Panc1 (cell line): ENCODE measurements at regions not wholly inside any gene's neighbourhood (a gene's known extent, or its start where the extent isn't known, plus 50 kb on each side); places are given as distances from the start of the nearest gene placed in this dataset.

ENCODE experiments used
- ATAC-seq: fragments of 200-7000 bp; cut with Tn5 transposase; 2 replicates; pipeline ENCODE4 v1.9.1; 2020; ENCODE audit warnings: mild to moderate bottlenecking, moderate library complexity
- BruUV-seq: library from RNA; stranded (reverse); fragments of 400-500 nt; replicated peaks from 2 replicates; lab custom pipeline; 2021; lab: Mats Ljungman, UMichigan
- CTCF ChIA-PET: fragments of 300-600 bp; sonication (Branson Sonifier 250); formaldehyde crosslinking; loops from one replicate; lab custom pipeline; 2022; ENCODE audit warnings: antibody characterized with exemption; lab: Charles Lee
- POLR2A ChIA-PET: fragments of 300-600 bp; sonication (Branson Sonifier 250); formaldehyde crosslinking; loops from one replicate; lab custom pipeline; 2022; ENCODE audit warnings: antibody characterized with exemption; lab: Charles Lee
- DNase-seq: peaks from one replicate; pipeline ENCODE4 v3.0.0-alpha.2; 2010; ENCODE audit warnings: low read depth, low spot score
- H3K27ac ChIP-seq: 2 replicates; pipeline ENCODE4 v1.5.1; 2011; ENCODE audit warnings: mild to moderate bottlenecking, low read length, inconsistent platforms
- H3K27me3 ChIP-seq: fragments of 200-500 bp; sonication (Bioruptor generic); 2 replicates; pipeline ENCODE4 v1.6.0; 2014; ENCODE audit warnings: low read length, inconsistent platforms; ENCODE audit not compliant: control insufficient read depth, insufficient read depth
- H3K36me3 ChIP-seq: fragments of 200-500 bp; sonication (Bioruptor generic); 2 replicates; pipeline ENCODE4 v1.5.1; 2014; ENCODE audit warnings: inconsistent platforms, mild to moderate bottlenecking, low read length, moderate library complexity; ENCODE audit not compliant: control insufficient read depth, insufficient read depth
- H3K4me1 ChIP-seq: 2 replicates; pipeline ENCODE4 v1.5.1; 2011; ENCODE audit warnings: inconsistent platforms, mild to moderate bottlenecking, low read length, moderate library complexity; ENCODE audit not compliant: control insufficient read depth, insufficient read depth
- H3K4me3 ChIP-seq, 2 experiments: 2 replicates each; pipeline ENCODE4 v1.5.1; 2011 to 2012; ENCODE audit warnings: low read depth in 2 of 2, low read length in 2 of 2, mild to moderate bottlenecking in 2 of 2, inconsistent platforms in 1 of 2, moderate library complexity in 1 of 2
- H3K9me3 ChIP-seq: fragments of 200-500 bp; sonication (Bioruptor generic); 2 replicates; pipeline ENCODE4 v1.5.1; 2014; ENCODE audit warnings: low read depth, mild to moderate bottlenecking, inconsistent platforms, low read length, moderate library complexity; ENCODE audit not compliant: control insufficient read depth, insufficient read depth
- CTCF ChIP-seq: fragments of 450-650 bp; IDR thresholded peaks from 2 replicates; pipeline ENCODE4 v1.5.1; 2017; ENCODE audit warnings: mild to moderate bottlenecking
- POLR2AphosphoS5 ChIP-seq: IDR thresholded peaks from 2 replicates; pipeline ENCODE4 v1.6.1; 2012; ENCODE audit warnings: mild to moderate bottlenecking, low read depth, low read length, moderate library complexity
- REST ChIP-seq, 2 experiments: IDR thresholded peaks; 2 replicates each; pipeline ENCODE4 v1.6.1; 2011 to 2012; ENCODE audit warnings: low read depth in 2 of 2, control low read depth in 1 of 2, low read length in 1 of 2, mild to moderate bottlenecking in 1 of 2, moderate library complexity in 1 of 2; ENCODE audit not compliant: insufficient read depth in 1 of 2
- SIN3A ChIP-seq: IDR thresholded peaks from 2 replicates; pipeline ENCODE4 v1.6.1; 2012; ENCODE audit warnings: low read depth, mild to moderate bottlenecking, low read length, moderate library complexity, borderline replicate concordance; ENCODE audit not compliant: insufficient read depth
- TCF7L2 ChIP-seq: IDR thresholded peaks from 2 replicates; pipeline ENCODE4 v1.6.1; 2011; ENCODE audit warnings: mild to moderate bottlenecking, low read depth, low read length, inconsistent platforms
- in situ Hi-C: cut with HindIII; loops from 2 replicates; pipeline ENCODE4 v1.10.0; 2016; ENCODE audit warnings: low sequenced_read_pairs, low pct_unique_long_range_greater_than_20kb
- intact Hi-C: fragments of 100-400 bp; cut with micrococcal nuclease; formaldehyde crosslinking; loops from one replicate; pipeline ENCODE4 v1.10.0; 2022; ENCODE audit not compliant: unreplicated experiment

- no peaks in the 10 kb centered on the region for H3K4me1 ChIP-seq
- no peaks in the 10 kb centered on the region for H3K36me3 ChIP-seq
- H3K4me3 ChIP-seq: no peak overlapping the region
- H3K9me3 ChIP-seq: no peaks in the 10 kb centered on the region
- ChIA-PET CTCF (no interaction called here), POLR2A (no interaction called here)
- ATAC-seq (no peak), DNase-seq (no peak)
- no peaks in the 10 kb centered on the region for H3K27me3 ChIP-seq
- no peak for TF ChIP-seq POLR2AphosphoS5
- no peak for TF ChIP-seq CTCF
- TF ChIP-seq REST (IDR thresholded peaks at IDR 0.05; ENCODE audit: insufficient read depth in 1 of 2, low read depth in 2 of 2, low read length in 1 of 2): no peak
- no peak for TF ChIP-seq SIN3A
- TF ChIP-seq TCF7L2: no peak
- intact Hi-C loops (no loop called here), in situ Hi-C loops (no loop called here)
- H3K27ac ChIP-seq: no peak overlapping the region
- BruUV-seq: no TSS peak
These were observed 483.7 kb downstream of the ELAVL2 start for GRCh38 chr9:23342291-23342690.

- H3K4me3 ChIP-seq: no peak overlapping the region
- TF ChIP-seq TCF7L2: no peak
- no peak for TF ChIP-seq POLR2AphosphoS5
- TF ChIP-seq CTCF: no peak
- H3K27ac ChIP-seq: no peak overlapping the region
- in situ Hi-C loops: no loop called here
- DNase-seq: no peak
- H3K9me3 ChIP-seq: no peaks in the 10 kb centered on the region
- H3K27me3 ChIP-seq: no peaks in the 10 kb centered on the region
- CTCF ChIA-PET: no interaction called here
- no TSS peak for BruUV-seq
- intact Hi-C loops: no loop called here
- POLR2A ChIA-PET: no interaction called here
- ATAC-seq: no peak
- H3K36me3 ChIP-seq: no peaks in the 10 kb centered on the region
- no peaks in the 10 kb centered on the region for H3K4me1 ChIP-seq
These were observed 482.8 kb downstream of the ELAVL2 start for GRCh38 chr9:23343226-23343625.

DNA sequence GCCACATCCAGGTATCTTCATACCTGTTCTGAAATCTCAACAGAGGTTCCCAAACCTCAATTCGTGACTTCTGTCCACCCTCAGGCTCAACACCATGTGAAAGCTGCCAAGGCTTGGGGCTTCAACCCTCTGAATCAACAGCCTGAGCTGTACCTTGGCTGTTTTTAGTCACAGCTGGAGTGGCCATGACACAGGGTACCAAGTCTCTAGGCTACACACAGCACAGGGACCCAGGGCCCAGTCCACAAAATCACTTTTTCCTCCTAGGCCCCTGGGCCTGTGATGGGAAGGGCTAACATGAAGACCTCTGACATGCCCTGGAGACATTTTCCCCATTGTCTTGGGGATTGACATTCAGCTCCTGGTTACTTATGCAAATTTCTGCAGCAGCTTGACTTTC is 464.9 kb downstream of the ELAVL2 start:
- ChIA-PET CTCF (no interaction called here), POLR2A (no interaction called here)
- Histone ChIP-seq H3K36me3 (no peaks in the 10 kb centered on the region), H3K27ac (no peak overlapping the region), H3K27me3 (no peaks in the 10 kb centered on the region), H3K4me1 (no peaks in the 10 kb centered on the region), H3K4me3 (no peak overlapping the region), H3K9me3 (no peaks in the 10 kb centered on the region)
- TF ChIP-seq SIN3A: no peak
- TF ChIP-seq CTCF: no peak
- no peak for TF ChIP-seq POLR2AphosphoS5
- TF ChIP-seq REST (IDR thresholded peaks at IDR 0.05; ENCODE audit: insufficient read depth in 1 of 2, low read depth in 2 of 2, low read length in 1 of 2): no peak
- TF ChIP-seq TCF7L2: no peak
- BruUV-seq: no TSS peak
- ATAC-seq: no peak
- in situ Hi-C loops: no loop called here
- no peak for DNase-seq
- intact Hi-C loops: no loop called here
